PC-9 (cell line): ENCODE measurements at regions not wholly inside any gene's neighbourhood (a gene's known extent, or its start where the extent isn't known, plus 50 kb on each side); places are given as distances from the start of the nearest gene placed in this dataset.

Experiments used
- BruUV-seq: library from RNA; stranded (reverse); fragments of 400-500 nt; replicated peaks from 2 replicates; lab custom pipeline; 2021; lab: Mats Ljungman, UMichigan
- CTCF ChIA-PET: fragments of 300-600 bp; sonication (Branson Sonifier 250); formaldehyde crosslinking; loops from one replicate; lab custom pipeline; 2022; ENCODE audit warnings: antibody characterized with exemption; lab: Charles Lee
- POLR2A ChIA-PET: fragments of 300-600 bp; sonication (Branson Sonifier 250); formaldehyde crosslinking; loops from one replicate; lab custom pipeline; 2022; ENCODE audit warnings: antibody characterized with exemption; ENCODE audit not compliant: unreplicated experiment; lab: Charles Lee
- DNase-seq, 2 experiments: peaks; one replicate each; pipeline versions ENCODE4 v3.0.0 to v3.0.0-alpha.2; 2015 to 2022; ENCODE audit warnings: mixed read lengths in 1 of 2
- H2AFZ ChIP-seq: fragments of 200-600 bp; sonication (generic); 2 replicates; pipeline ENCODE4 v1.8.1; 2017; ENCODE audit warnings: antibody characterized with exemption
- H3F3A ChIP-seq: fragments of 200-600 bp; sonication (generic); 2 replicates; pipeline ENCODE4 v1.8.1; 2017; ENCODE audit warnings: antibody characterized with exemption, mild to moderate bottlenecking, low read depth; ENCODE audit not compliant: insufficient read depth
- H3K27ac ChIP-seq: fragments of 200-600 bp; sonication (generic); 2 replicates; pipeline ENCODE4 v1.6.1; 2016; ENCODE audit warnings: mixed run types
- H3K27me3 ChIP-seq: fragments of 200-600 bp; sonication (generic); 2 replicates; pipeline ENCODE4 v1.6.1; 2016; ENCODE audit warnings: low read depth, mixed run types; ENCODE audit not compliant: insufficient read depth
- H3K36me3 ChIP-seq: fragments of 200-600 bp; sonication (generic); 2 replicates; pipeline ENCODE4 v1.6.1; 2016; ENCODE audit warnings: low read depth, mixed run types
- H3K4me1 ChIP-seq: fragments of 200-600 bp; sonication (generic); replicated peaks from 2 replicates; pipeline ENCODE4 v1.6.1; 2016; ENCODE audit warnings: mixed run types; ENCODE audit not compliant: insufficient read depth
- H3K4me2 ChIP-seq: fragments of 200-600 bp; sonication (generic); 2 replicates; pipeline ENCODE4 v1.6.1; 2017; ENCODE audit warnings: mixed run types
- H3K4me3 ChIP-seq: fragments of 200-600 bp; sonication (generic); 2 replicates; pipeline ENCODE4 v1.6.1; 2016; ENCODE audit warnings: mixed run types
- H3K79me2 ChIP-seq: fragments of 200-600 bp; sonication (generic); 2 replicates; pipeline ENCODE4 v1.6.1; 2017; ENCODE audit warnings: low read depth, mixed run types
- H3K9me2 ChIP-seq: fragments of 200-600 bp; sonication (generic); 2 replicates; pipeline ENCODE4 v1.8.1; 2017; ENCODE audit warnings: mild to moderate bottlenecking; ENCODE audit not compliant: insufficient read depth
- H3K9me3 ChIP-seq: fragments of 200-600 bp; sonication (generic); 2 replicates; pipeline ENCODE4 v1.8.1; 2016; ENCODE audit warnings: low read depth; ENCODE audit not compliant: insufficient read depth
- H4K20me1 ChIP-seq: fragments of 200-600 bp; sonication (generic); 2 replicates; pipeline ENCODE4 v1.8.1; 2017; ENCODE audit not compliant: insufficient read depth
- EZH2 ChIP-seq: fragments of 200-600 bp; sonication (generic); IDR thresholded peaks from 2 replicates; pipeline ENCODE4 v1.8.0; 2017; ENCODE audit warnings: antibody characterized with exemption, low read depth
- intact Hi-C: fragments of 100-400 bp; cut with micrococcal nuclease; formaldehyde crosslinking; loops from one replicate; pipeline ENCODE4 v1.10.0; 2022; ENCODE audit not compliant: unreplicated experiment
- TF ChIP-seq, protein P1 (sequence below): fragments of 200-600 bp; sonication (generic); conservative IDR thresholded peaks from 2 replicates; pipeline ENCODE4 v1.6.1; 2017; ENCODE audit warnings: mixed run types, antibody characterized with exemption, mild to moderate bottlenecking, moderate library complexity

DNA sequence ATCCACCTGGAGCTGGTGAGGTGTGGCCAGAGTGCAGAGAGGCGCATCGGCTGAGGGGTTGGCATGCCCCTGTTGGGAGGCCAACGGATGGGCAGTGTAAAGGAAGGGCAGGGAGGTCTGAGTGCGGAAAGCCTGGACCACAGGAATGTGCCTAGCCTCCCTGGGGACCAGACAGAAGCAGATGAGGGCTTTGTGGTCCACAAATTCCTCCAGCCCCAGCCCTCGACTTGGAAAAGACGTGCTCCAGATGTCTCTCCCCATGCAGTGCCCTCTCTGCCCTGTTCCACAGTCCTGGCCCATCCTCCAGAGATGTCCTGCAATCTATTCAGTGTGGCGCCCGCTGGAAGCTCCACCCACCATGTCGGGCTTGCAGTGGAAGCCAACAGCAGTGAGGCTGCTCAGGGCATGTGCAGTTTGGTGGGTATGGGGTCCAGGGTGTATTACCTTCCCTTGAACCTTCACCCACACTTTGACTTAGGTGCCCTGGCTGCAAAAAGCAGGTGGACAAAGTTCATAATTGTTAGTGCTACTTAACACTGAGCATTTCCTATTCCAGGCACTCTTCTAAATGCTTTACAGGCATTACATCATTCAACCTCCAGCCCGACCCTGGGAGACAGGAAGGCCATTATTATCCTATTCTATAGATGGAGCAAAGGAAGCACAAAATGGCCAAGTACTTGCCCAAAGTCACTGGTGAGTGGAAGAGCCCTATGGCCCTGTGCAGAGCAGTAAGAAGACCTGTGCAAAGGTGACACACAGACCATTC lies 120.2 kb upstream of the SLC25A48 start:
- no peak overlapping the region for H2AFZ ChIP-seq
- H3K4me1 ChIP-seq, result no peaks in the 10 kb centered on the region
- ChIA-PET CTCF (no interaction called here), POLR2A (no interaction called here)
- no peak for DNase-seq
- H3K36me3 ChIP-seq, result no peaks in the 10 kb centered on the region
- H3K4me2 ChIP-seq, result no peak overlapping the region
- BruUV-seq, result no TSS peak
- TF ChIP-seq, protein P1, sequence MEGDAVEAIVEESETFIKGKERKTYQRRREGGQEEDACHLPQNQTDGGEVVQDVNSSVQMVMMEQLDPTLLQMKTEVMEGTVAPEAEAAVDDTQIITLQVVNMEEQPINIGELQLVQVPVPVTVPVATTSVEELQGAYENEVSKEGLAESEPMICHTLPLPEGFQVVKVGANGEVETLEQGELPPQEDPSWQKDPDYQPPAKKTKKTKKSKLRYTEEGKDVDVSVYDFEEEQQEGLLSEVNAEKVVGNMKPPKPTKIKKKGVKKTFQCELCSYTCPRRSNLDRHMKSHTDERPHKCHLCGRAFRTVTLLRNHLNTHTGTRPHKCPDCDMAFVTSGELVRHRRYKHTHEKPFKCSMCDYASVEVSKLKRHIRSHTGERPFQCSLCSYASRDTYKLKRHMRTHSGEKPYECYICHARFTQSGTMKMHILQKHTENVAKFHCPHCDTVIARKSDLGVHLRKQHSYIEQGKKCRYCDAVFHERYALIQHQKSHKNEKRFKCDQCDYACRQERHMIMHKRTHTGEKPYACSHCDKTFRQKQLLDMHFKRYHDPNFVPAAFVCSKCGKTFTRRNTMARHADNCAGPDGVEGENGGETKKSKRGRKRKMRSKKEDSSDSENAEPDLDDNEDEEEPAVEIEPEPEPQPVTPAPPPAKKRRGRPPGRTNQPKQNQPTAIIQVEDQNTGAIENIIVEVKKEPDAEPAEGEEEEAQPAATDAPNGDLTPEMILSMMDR, result no peak
- TF ChIP-seq EZH2, result no peak
- H3K27ac ChIP-seq, result no peak overlapping the region
- peaks cover 92% of the 10 kb centered on the region for H3K27me3 ChIP-seq
- no peak overlapping the region for H3K4me3 ChIP-seq
- H3K9me3 ChIP-seq, result no peaks in the 10 kb centered on the region
- intact Hi-C loops, result no loop called here
- no peaks in the 10 kb centered on the region for H4K20me1 ChIP-seq
- no peaks in the 10 kb centered on the region for H3K79me2 ChIP-seq
- no peaks in the 10 kb centered on the region for H3F3A ChIP-seq
- H3K9me2 ChIP-seq, result no peaks in the 10 kb centered on the region

DNA sequence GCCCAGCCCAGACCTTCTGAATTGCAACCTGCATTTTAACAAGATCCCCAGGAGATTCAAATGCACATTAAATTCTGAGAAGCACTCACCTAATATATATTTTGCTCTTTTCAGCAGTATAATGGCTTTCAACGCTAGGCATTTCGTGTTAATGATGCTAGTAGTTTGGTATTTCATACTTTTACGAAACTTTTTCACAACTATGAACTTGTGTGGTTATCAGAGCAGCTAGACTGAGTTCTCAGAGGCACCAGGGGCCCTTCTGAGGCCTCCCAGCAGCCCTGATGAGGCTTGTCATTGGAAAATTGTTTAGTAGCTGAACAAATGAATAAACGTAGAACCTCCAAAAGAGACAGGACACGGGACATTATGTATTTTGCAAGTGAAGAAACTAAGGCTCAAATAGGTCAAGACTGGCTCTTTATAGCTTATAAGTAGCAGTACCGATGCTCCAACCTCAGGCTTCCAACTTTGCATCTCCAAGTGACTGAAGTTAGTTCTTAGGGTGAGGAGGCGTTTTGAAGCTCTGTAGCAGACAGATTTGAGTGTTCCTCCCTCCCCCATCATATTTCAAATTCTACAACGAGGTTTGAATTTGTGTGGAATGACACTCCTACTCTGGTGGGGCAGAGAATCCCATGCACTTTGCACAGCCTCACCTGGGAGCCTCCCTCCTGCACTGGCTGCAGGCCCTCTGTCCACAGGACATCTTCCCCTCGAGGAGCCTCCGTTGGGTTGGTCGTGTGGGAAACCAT lies 121.1 kb upstream of the SLC25A48 start:
- Histone ChIP-seq H3K9me2 (no peaks in the 10 kb centered on the region), H3K4me1 (no peaks in the 10 kb centered on the region), H3K4me3 (no peak overlapping the region), H3K27ac (no peak overlapping the region), H3K79me2 (no peaks in the 10 kb centered on the region), H3F3A (no peaks in the 10 kb centered on the region), H3K27me3 (peaks cover 92% of the 10 kb centered on the region), H3K36me3 (no peaks in the 10 kb centered on the region), H3K4me2 (no peak overlapping the region), H2AFZ (no peak overlapping the region), H3K9me3 (no peaks in the 10 kb centered on the region), H4K20me1 (no peaks in the 10 kb centered on the region)
- DNase-seq, result no peak
- CTCF ChIA-PET, result no interaction called here
- intact Hi-C loops, result no loop called here
- POLR2A ChIA-PET, result no interaction called here
- BruUV-seq, result no TSS peak
- no peak for TF ChIP-seq EZH2
- TF ChIP-seq, protein P1, result no peak

DNA sequence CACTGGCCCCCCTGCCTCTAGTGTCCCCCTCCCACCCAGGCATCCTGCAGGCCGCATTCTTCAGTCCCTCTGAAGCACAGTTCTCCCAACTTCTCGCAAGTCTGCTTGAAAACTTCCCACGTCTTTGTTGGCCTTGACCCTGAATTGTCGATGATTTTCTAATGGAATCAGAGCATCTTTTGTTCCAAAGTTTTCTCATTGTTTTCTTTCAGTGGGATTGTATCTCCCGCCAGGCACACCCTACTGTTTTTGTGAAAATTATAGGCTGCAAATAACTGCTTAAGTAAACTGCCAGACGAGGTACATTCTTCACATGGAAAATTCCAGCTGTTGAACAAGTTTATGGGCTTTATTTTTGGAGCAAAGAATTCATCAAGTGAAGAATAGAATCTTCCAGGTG lies 122.6 kb upstream of the SLC25A48 start:
- DNase-seq, result no peak
- Histone ChIP-seq H3K4me2 (no peak overlapping the region), H3K79me2 (no peaks in the 10 kb centered on the region), H3K27ac (no peak overlapping the region), H4K20me1 (no peaks in the 10 kb centered on the region), H3K27me3 (peaks cover 78% of the 10 kb centered on the region), H3K4me1 (no peaks in the 10 kb centered on the region), H2AFZ (no peak overlapping the region), H3F3A (no peaks in the 10 kb centered on the region), H3K36me3 (no peaks in the 10 kb centered on the region), H3K4me3 (no peak overlapping the region), H3K9me3 (no peaks in the 10 kb centered on the region), H3K9me2 (no peaks in the 10 kb centered on the region)
- TF ChIP-seq EZH2, result no peak
- TF ChIP-seq, protein P1, result no peak
- POLR2A ChIA-PET, result no interaction called here
- CTCF ChIA-PET, result no interaction called here
- intact Hi-C loops, result no loop called here
- BruUV-seq, result no TSS peak
